ENCODE measurements at regions not wholly inside any gene's neighbourhood (a gene's known extent, or its start where the extent isn't known, plus 50 kb on each side); places are given as distances from the start of the nearest gene placed in this dataset.

- H3K9ac ChIP-seq (ENCODE audit: low read length) = no peak overlapping the region
- H3K9me3 ChIP-seq (ENCODE audit: low read length) = no peaks in the 10 kb centered on the region
- H3K27me3 ChIP-seq (ENCODE audit: insufficient read depth, low read depth, low read length) = no peaks in the 10 kb centered on the region
- TF ChIP-seq RAD21 (conservative IDR thresholded peaks at IDR 0.05) = no peak
- no peak for TF ChIP-seq EP300 (conservative IDR thresholded peaks at IDR 0.05; ENCODE audit: poor library complexity, severe bottlenecking)
- TF ChIP-seq EZH2 (IDR thresholded peaks at IDR 0.05; ENCODE audit: borderline replicate concordance, insufficient read depth, low read length, poor library complexity, severe bottlenecking) = no peak
- TF ChIP-seq SMC3 (conservative IDR thresholded peaks at IDR 0.05; ENCODE audit: poor library complexity) = no peak
- TF ChIP-seq, protein P1, sequence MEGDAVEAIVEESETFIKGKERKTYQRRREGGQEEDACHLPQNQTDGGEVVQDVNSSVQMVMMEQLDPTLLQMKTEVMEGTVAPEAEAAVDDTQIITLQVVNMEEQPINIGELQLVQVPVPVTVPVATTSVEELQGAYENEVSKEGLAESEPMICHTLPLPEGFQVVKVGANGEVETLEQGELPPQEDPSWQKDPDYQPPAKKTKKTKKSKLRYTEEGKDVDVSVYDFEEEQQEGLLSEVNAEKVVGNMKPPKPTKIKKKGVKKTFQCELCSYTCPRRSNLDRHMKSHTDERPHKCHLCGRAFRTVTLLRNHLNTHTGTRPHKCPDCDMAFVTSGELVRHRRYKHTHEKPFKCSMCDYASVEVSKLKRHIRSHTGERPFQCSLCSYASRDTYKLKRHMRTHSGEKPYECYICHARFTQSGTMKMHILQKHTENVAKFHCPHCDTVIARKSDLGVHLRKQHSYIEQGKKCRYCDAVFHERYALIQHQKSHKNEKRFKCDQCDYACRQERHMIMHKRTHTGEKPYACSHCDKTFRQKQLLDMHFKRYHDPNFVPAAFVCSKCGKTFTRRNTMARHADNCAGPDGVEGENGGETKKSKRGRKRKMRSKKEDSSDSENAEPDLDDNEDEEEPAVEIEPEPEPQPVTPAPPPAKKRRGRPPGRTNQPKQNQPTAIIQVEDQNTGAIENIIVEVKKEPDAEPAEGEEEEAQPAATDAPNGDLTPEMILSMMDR (IDR thresholded peaks at IDR 0.05; ENCODE audit: poor library complexity, severe bottlenecking) = no peak
- TF ChIP-seq POLR2AphosphoS5 (IDR thresholded peaks at IDR 0.05) = no peak
- no peak for TF ChIP-seq MXI1 (conservative IDR thresholded peaks at IDR 0.05; ENCODE audit: poor library complexity, severe bottlenecking)
- no peak for TF ChIP-seq TAF1 (IDR thresholded peaks at IDR 0.05; ENCODE audit: low read depth)
- TF ChIP-seq, protein P2, sequence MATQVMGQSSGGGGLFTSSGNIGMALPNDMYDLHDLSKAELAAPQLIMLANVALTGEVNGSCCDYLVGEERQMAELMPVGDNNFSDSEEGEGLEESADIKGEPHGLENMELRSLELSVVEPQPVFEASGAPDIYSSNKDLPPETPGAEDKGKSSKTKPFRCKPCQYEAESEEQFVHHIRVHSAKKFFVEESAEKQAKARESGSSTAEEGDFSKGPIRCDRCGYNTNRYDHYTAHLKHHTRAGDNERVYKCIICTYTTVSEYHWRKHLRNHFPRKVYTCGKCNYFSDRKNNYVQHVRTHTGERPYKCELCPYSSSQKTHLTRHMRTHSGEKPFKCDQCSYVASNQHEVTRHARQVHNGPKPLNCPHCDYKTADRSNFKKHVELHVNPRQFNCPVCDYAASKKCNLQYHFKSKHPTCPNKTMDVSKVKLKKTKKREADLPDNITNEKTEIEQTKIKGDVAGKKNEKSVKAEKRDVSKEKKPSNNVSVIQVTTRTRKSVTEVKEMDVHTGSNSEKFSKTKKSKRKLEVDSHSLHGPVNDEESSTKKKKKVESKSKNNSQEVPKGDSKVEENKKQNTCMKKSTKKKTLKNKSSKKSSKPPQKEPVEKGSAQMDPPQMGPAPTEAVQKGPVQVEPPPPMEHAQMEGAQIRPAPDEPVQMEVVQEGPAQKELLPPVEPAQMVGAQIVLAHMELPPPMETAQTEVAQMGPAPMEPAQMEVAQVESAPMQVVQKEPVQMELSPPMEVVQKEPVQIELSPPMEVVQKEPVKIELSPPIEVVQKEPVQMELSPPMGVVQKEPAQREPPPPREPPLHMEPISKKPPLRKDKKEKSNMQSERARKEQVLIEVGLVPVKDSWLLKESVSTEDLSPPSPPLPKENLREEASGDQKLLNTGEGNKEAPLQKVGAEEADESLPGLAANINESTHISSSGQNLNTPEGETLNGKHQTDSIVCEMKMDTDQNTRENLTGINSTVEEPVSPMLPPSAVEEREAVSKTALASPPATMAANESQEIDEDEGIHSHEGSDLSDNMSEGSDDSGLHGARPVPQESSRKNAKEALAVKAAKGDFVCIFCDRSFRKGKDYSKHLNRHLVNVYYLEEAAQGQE (IDR thresholded peaks at IDR 0.05; ENCODE audit: borderline replicate concordance) = no peak
- no peaks in the 10 kb centered on the region for H3K36me3 ChIP-seq (ENCODE audit: insufficient read depth, low read length)
- no peak overlapping the region for H2AFZ ChIP-seq (ENCODE audit: low read depth, low read length)
- no peak overlapping the region for H3K4me3 ChIP-seq (ENCODE audit: low read length)
- H4K20me1 ChIP-seq (ENCODE audit: insufficient read depth) = no peaks in the 10 kb centered on the region
- H3K79me2 ChIP-seq (replicated peaks; ENCODE audit: insufficient read depth, low read length) = no peaks in the 10 kb centered on the region
- H3K4me2 ChIP-seq (ENCODE audit: low read length) = no peak overlapping the region
- H3F3A ChIP-seq (ENCODE audit: insufficient read depth, low read length, poor library complexity, severe bottlenecking) = no peaks in the 10 kb centered on the region
- H3K27ac ChIP-seq (ENCODE audit: low read length) = no peak overlapping the region
- no peaks in the 10 kb centered on the region for H3K9me2 ChIP-seq (ENCODE audit: insufficient read depth, low read length)
These were observed 189.8 kb upstream of the SALL3 start for GRCh38 chr18:78789850-78790249.

GRCh38 chr18:78790511-78790910 is 189.1 kb upstream of the SALL3 start:
- no peak overlapping the region for H3K27ac ChIP-seq (ENCODE audit: low read length)
- no peak overlapping the region for H3K4me2 ChIP-seq (ENCODE audit: low read length)
- no peak overlapping the region for H2AFZ ChIP-seq (ENCODE audit: low read depth, low read length)
- TF ChIP-seq MXI1 (conservative IDR thresholded peaks at IDR 0.05; ENCODE audit: poor library complexity, severe bottlenecking) (no peak), RAD21 (conservative IDR thresholded peaks at IDR 0.05) (no peak), SMC3 (conservative IDR thresholded peaks at IDR 0.05; ENCODE audit: poor library complexity) (no peak), EP300 (conservative IDR thresholded peaks at IDR 0.05; ENCODE audit: poor library complexity, severe bottlenecking) (no peak), POLR2AphosphoS5 (IDR thresholded peaks at IDR 0.05) (no peak), EZH2 (IDR thresholded peaks at IDR 0.05; ENCODE audit: borderline replicate concordance, insufficient read depth, low read length, poor library complexity, severe bottlenecking) (no peak), TAF1 (IDR thresholded peaks at IDR 0.05; ENCODE audit: low read depth) (no peak)
- TF ChIP-seq, protein P1 (IDR thresholded peaks at IDR 0.05; ENCODE audit: poor library complexity, severe bottlenecking) = no peak
- TF ChIP-seq, protein P2 (IDR thresholded peaks at IDR 0.05; ENCODE audit: borderline replicate concordance) = no peak
- no peaks in the 10 kb centered on the region for H3K79me2 ChIP-seq (replicated peaks; ENCODE audit: insufficient read depth, low read length)
- no peaks in the 10 kb centered on the region for H3K9me2 ChIP-seq (ENCODE audit: insufficient read depth, low read length)
- no peaks in the 10 kb centered on the region for H3K36me3 ChIP-seq (ENCODE audit: insufficient read depth, low read length)
- no peak overlapping the region for H3K9ac ChIP-seq (ENCODE audit: low read length)
- no peak overlapping the region for H3K4me3 ChIP-seq (ENCODE audit: low read length)
- H3F3A ChIP-seq (ENCODE audit: insufficient read depth, low read length, poor library complexity, severe bottlenecking) = no peaks in the 10 kb centered on the region
- H3K9me3 ChIP-seq (ENCODE audit: low read length) = no peaks in the 10 kb centered on the region
- H3K27me3 ChIP-seq (ENCODE audit: insufficient read depth, low read depth, low read length) = no peaks in the 10 kb centered on the region
- no peaks in the 10 kb centered on the region for H4K20me1 ChIP-seq (ENCODE audit: insufficient read depth)
